Calu3 (cell line): ENCODE measurements at regions not wholly inside any gene's neighbourhood (a gene's known extent, or its start where the extent isn't known, plus 50 kb on each side); places are given as distances from the start of the nearest gene placed in this dataset.

Experiments
- BruUV-seq: library from RNA; stranded (reverse); fragments of 400-500 nt; replicated peaks from 2 replicates; lab custom pipeline; 2021; lab: Mats Ljungman, UMichigan
- CTCF ChIA-PET: fragments of 300-600 bp; sonication (Branson Sonifier 250); formaldehyde crosslinking; loops from one replicate; lab custom pipeline; 2022; ENCODE audit warnings: antibody characterized with exemption; lab: Charles Lee
- DNase-seq: peaks from one replicate; pipeline ENCODE4 v3.0.0; 2022
- H3K27ac Mint-ChIP-seq: one replicate; pipeline ENCODE4 v1.8.0; 2022; ENCODE audit warnings: mixed read lengths; ENCODE audit not compliant: unreplicated experiment
- H3K27me3 Mint-ChIP-seq: one replicate; pipeline ENCODE4 v1.8.0; 2022; ENCODE audit warnings: mixed read lengths; ENCODE audit not compliant: unreplicated experiment
- H3K36me3 Mint-ChIP-seq: one replicate; pipeline ENCODE4 v1.8.0; 2022; ENCODE audit warnings: mild to moderate bottlenecking, moderate library complexity, mixed read lengths; ENCODE audit not compliant: insufficient read depth, unreplicated experiment
- H3K4me1 Mint-ChIP-seq: one replicate; pipeline ENCODE4 v1.8.0; 2022; ENCODE audit warnings: mild to moderate bottlenecking, low read depth, mixed read lengths; ENCODE audit not compliant: unreplicated experiment
- H3K4me3 Mint-ChIP-seq: one replicate; pipeline ENCODE4 v1.8.0; 2022; ENCODE audit warnings: mild to moderate bottlenecking, low read depth, moderate library complexity, mixed read lengths; ENCODE audit not compliant: unreplicated experiment
- H3K9me3 Mint-ChIP-seq: one replicate; pipeline ENCODE4 v1.8.0; 2022; ENCODE audit warnings: low read depth, mixed read lengths; ENCODE audit not compliant: unreplicated experiment
- intact Hi-C: fragments of 100-400 bp; cut with micrococcal nuclease; formaldehyde crosslinking; loops from one replicate; pipeline ENCODE4 v1.10.0; 2022; ENCODE audit not compliant: unreplicated experiment
- TF ChIP-seq, protein P1 (sequence below): fragments of 200-600 bp; IDR thresholded peaks from one replicate; pipeline ENCODE4 v1.8.0; 2022; ENCODE audit warnings: antibody characterized with exemption; ENCODE audit not compliant: unreplicated experiment

GRCh38 chr4:67133162-67133561, 412.1 kb downstream of the CENPC start:
- Mint-ChIP-seq H3K27me3 (no peaks in the 10 kb centered on the region), H3K9me3 (peaks cover 6% of the 10 kb centered on the region), H3K36me3 (no peaks in the 10 kb centered on the region), H3K4me1 (no peaks in the 10 kb centered on the region), H3K27ac (no peak overlapping the region), H3K4me3 (no peak overlapping the region)
- no peak for DNase-seq
- CTCF ChIA-PET, result interaction anchor here (0.6 kb wide), 1 partner anchor 648 kb away, joined by 5 read pairs; no protein-coding TSS in a partner anchor
- BruUV-seq, result no TSS peak
- intact Hi-C loops, result no loop called here
- TF ChIP-seq, protein P1, sequence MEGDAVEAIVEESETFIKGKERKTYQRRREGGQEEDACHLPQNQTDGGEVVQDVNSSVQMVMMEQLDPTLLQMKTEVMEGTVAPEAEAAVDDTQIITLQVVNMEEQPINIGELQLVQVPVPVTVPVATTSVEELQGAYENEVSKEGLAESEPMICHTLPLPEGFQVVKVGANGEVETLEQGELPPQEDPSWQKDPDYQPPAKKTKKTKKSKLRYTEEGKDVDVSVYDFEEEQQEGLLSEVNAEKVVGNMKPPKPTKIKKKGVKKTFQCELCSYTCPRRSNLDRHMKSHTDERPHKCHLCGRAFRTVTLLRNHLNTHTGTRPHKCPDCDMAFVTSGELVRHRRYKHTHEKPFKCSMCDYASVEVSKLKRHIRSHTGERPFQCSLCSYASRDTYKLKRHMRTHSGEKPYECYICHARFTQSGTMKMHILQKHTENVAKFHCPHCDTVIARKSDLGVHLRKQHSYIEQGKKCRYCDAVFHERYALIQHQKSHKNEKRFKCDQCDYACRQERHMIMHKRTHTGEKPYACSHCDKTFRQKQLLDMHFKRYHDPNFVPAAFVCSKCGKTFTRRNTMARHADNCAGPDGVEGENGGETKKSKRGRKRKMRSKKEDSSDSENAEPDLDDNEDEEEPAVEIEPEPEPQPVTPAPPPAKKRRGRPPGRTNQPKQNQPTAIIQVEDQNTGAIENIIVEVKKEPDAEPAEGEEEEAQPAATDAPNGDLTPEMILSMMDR, result no peak

DNA sequence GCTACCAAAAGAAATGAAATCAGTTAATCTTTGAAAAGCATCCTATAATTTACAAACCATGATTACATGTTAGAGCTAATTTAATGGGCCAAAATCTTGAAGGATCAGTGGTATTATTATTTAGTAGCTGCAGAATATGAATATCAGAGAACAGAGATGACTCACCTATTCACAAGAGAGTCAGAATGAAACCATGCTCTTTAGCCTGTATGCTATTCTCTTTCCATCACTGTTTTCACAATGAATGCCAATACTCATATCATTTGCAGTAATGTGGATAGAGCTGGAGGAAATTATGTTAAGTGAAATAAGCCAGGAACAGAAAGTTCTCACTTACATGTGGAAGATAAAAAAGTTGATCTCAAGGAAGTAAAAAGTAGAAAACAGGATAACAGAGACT, 414.1 kb downstream of the CENPC start:
- Mint-ChIP-seq H3K27me3 (no peaks in the 10 kb centered on the region), H3K9me3 (peaks cover 6% of the 10 kb centered on the region), H3K4me1 (no peaks in the 10 kb centered on the region), H3K4me3 (no peak overlapping the region), H3K27ac (no peak overlapping the region), H3K36me3 (no peaks in the 10 kb centered on the region)
- BruUV-seq, result no TSS peak
- TF ChIP-seq, protein P1, result no peak
- DNase-seq, result no peak
- intact Hi-C loops, result no loop called here
- CTCF ChIA-PET, result no interaction called here

GRCh38 chr4:67130411-67130810, 414.9 kb downstream of the CENPC start:
- CTCF ChIA-PET, result no interaction called here
- Mint-ChIP-seq H3K9me3 (peaks cover 6% of the 10 kb centered on the region), H3K4me3 (no peak overlapping the region), H3K36me3 (no peaks in the 10 kb centered on the region), H3K4me1 (no peaks in the 10 kb centered on the region), H3K27me3 (no peaks in the 10 kb centered on the region), H3K27ac (no peak overlapping the region)
- BruUV-seq, result no TSS peak
- TF ChIP-seq, protein P1, result no peak
- intact Hi-C loops, result no loop called here
- no peak for DNase-seq

DNA sequence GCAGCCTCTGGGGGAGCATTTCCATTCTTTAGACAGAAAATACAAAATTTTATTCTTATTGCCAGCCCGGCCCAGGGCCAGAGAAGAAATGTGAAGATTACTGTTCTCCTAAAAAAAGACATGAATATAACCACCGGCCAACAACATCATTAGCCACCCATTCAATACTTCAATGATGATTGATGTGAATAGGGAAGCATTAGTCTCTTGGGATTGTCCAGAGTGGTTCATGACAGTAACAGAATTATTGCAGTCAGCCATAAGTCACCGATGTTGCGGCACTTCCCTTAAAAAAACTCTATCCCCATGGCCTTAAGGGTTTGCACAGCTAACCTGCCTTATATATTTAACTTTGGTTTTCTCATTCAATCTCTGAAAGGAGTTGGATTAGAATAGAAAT, 418.7 kb downstream of the CENPC start:
- Mint-ChIP-seq H3K9me3 (no peaks in the 10 kb centered on the region), H3K4me1 (no peaks in the 10 kb centered on the region), H3K36me3 (no peaks in the 10 kb centered on the region), H3K27ac (no peak overlapping the region), H3K27me3 (no peaks in the 10 kb centered on the region), H3K4me3 (no peak overlapping the region)
- TF ChIP-seq, protein P1, result no peak
- no TSS peak for BruUV-seq
- CTCF ChIA-PET, result no interaction called here
- no peak for DNase-seq
- intact Hi-C loops, result loop anchor here (10.0 kb wide), 1 partner anchor 198 kb away; no protein-coding TSS in a partner anchor
